ENCODE measurements at regions not wholly inside any gene's neighbourhood (a gene's known extent, or its start where the extent isn't known, plus 50 kb on each side); places are given as distances from the start of the nearest gene placed in this dataset.

DNA sequence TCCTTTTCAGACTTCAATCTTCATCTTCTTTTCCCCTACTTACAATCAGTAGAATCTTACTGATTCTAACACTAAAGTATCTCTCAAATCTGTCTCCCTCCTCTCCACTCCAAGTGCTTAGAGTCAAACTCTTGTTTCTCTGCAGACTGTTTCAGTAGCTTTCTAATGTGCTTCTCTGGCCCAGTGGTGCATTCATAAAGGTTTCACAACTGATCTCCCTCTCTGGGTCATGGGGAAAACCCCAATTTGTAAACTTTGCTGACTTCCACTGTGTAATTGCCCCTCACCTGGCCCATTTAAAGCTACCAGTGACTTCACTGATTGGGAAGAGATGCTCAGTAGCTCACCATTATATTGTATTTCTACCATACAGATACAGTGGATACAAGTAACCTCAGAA, 183.6 kb downstream of the FAXC start:
- no peak for TF ChIP-seq POLR2A (IDR thresholded peaks at IDR 0.05)
- TF ChIP-seq, protein P1, sequence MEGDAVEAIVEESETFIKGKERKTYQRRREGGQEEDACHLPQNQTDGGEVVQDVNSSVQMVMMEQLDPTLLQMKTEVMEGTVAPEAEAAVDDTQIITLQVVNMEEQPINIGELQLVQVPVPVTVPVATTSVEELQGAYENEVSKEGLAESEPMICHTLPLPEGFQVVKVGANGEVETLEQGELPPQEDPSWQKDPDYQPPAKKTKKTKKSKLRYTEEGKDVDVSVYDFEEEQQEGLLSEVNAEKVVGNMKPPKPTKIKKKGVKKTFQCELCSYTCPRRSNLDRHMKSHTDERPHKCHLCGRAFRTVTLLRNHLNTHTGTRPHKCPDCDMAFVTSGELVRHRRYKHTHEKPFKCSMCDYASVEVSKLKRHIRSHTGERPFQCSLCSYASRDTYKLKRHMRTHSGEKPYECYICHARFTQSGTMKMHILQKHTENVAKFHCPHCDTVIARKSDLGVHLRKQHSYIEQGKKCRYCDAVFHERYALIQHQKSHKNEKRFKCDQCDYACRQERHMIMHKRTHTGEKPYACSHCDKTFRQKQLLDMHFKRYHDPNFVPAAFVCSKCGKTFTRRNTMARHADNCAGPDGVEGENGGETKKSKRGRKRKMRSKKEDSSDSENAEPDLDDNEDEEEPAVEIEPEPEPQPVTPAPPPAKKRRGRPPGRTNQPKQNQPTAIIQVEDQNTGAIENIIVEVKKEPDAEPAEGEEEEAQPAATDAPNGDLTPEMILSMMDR (IDR thresholded peaks at IDR 0.05), result no peak

All from transverse colon (tissue), 3 donors.